ENCODE measurements at regions not wholly inside any gene's neighbourhood (a gene's known extent, or its start where the extent isn't known, plus 50 kb on each side); places are given as distances from the start of the nearest gene placed in this dataset.

DNA sequence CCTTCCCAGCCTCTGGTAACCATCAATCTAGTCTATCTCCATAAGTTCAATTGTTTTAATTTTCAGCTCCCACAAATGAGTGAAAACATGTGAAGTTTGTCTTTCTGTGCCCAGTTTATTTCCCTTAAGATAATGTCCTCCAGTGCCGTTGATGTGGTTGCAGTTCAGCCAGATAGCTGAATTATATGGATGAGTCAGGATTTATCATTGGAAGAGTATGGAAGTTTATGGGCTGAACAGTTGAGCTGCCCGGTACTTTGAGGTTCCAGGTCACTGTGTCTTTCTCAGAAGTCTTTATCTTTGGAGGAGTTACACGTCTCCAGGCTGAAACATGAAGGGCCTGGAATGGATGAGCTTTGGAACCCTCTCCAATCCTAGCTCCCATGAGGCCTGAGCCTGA lies 120.1 kb downstream of the ASCL4 start:
- DNase-seq: no peak

DNA sequence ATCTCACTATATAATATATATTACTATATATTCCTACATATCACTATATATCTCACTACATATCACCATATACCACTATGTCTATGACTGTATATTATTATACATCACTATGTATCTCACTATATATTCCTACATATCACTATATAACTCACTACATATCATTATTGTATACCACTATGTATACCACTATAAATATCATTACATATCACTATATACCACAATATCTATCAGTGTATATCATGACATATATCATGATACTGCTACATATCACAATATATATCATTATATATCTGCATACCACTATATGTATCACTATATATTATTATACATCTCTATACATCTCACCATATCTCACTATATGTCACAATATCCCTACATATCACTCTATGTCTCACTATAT lies 121.5 kb downstream of the ASCL4 start:
- DNase-seq: no peak

DNA sequence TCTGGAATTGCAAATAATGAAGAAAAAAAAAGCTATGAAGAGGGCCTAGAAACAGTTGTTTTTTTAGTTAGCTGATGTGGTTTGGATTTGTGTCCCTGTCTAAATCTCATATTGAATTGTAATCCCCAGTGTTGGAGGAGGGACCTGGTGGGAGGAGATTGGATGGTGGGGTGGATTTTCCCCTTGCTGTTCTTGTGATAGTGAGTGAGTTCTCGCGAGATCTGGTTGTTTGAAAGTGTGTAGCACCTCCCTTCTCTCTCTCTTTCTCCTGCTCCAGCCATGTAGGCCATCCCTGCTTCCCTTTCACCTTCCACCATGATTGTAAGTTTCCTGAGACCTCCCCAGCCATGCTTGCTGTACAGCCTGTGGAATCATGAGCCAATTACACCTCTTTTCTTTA lies 126.1 kb downstream of the ASCL4 start:
- DNase-seq: no peak

DNA sequence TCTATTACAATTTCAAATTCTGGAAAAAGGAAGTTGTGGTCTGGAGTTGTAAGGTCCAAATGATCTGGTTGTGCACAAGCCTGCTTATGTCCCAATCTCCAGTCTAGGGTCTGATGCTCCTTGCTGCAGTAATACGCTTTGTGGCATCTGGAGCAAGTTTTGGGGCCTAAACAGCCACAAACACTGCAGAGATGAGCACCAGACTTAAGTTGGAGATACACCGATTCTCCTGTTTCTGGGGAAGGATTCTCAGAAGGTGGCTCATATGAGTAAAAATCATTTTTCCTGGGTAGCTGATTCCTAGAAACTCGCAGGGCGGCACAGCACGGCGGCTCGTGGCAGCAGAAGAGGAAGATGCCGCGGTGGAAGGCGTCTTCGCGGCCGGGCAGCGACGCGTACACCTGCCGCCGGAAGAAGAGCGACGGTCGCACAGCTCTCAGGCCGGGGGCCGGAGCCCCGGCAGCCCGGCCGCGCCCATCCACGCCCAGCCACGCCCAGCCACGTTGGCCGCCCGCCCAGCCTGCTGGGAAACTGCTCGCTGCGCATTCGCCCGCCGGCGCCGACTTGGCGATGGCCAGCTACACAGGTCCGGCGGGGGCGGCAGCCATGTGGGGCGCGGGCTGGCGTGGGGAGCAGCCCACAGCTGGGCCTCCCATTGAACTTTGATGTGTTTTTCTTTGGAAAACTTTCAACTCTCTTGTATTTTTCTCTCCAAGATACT lies 129.0 kb downstream of the ASCL4 start:
- peak; percentile 75 to 82 for DNase-seq

DNA sequence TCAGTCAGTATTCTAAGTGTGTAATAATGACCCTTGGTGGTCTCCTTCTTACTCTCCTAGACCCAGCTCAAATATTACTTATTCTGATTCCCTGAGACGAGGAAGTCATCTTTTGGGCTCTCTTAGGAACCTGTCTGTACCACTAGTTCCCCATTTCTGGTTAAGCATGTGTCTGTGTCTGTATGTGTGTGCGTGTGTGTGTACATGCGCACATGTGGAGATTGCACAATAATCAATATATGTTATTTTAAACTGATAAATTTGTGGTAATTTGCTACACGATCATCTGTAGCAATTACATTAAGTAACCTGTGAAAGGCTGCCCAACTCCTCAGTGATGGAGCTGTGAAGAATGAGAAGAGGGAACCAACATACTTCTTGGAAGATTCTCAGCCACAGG lies 132.2 kb downstream of the ASCL4 start:
- no peak for DNase-seq

DNA sequence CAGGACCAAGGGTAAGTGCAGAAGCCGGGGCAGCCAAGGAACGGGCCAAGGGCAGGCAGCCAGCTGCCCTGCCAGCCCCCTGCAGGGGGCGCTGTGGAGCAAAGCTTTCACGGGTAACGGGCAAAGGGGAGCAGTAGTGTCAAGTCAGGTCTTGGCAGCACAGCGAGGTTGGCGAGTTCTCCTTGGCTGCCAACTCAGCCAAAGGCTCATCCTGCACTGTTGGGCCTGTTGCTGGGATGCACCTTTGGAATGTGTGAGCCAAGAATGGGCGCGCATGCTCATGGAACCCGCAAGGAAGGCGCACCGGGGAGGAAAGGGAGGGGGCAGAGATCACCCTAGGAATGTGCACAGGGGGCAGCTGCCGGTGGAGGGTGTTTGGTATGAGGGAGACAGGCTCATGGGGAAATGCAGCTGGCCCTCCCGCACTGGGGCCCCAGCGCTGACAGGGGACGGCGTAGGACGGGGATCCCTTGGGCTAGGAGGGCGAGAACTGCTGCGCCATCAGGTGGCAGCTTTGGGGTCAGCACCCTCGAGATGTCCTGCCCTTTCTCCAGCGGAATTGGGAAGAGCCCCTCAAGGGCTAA lies 138.0 kb downstream of the ASCL4 start:
- DNase-seq: peak; percentile 32 to 59

DNA sequence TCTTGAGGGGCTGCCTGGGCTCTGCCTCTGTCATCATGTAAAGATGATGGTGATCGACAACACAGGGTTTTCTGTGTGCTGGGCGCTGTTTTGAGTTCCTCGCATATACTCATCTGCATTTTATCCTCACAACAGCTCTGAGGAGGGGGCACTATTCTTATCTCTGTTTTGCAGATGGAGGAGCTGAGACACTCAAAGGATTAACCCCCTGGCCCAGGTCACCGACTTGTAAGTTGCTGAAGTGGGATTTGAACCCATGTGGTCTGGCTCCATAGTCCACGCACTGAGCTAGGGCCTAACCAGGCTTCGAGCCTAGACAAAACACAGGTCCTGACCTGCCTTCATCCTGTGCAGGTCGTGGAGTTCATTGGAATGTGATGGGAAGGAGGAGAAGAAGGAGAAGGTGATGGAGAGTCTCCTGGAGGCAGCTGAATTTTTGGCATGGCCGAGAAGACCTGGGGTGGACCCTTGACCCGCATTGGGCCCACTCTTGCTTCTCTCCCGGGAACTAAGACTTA lies 140.0 kb downstream of the ASCL4 start:
- no peak for DNase-seq

DNA sequence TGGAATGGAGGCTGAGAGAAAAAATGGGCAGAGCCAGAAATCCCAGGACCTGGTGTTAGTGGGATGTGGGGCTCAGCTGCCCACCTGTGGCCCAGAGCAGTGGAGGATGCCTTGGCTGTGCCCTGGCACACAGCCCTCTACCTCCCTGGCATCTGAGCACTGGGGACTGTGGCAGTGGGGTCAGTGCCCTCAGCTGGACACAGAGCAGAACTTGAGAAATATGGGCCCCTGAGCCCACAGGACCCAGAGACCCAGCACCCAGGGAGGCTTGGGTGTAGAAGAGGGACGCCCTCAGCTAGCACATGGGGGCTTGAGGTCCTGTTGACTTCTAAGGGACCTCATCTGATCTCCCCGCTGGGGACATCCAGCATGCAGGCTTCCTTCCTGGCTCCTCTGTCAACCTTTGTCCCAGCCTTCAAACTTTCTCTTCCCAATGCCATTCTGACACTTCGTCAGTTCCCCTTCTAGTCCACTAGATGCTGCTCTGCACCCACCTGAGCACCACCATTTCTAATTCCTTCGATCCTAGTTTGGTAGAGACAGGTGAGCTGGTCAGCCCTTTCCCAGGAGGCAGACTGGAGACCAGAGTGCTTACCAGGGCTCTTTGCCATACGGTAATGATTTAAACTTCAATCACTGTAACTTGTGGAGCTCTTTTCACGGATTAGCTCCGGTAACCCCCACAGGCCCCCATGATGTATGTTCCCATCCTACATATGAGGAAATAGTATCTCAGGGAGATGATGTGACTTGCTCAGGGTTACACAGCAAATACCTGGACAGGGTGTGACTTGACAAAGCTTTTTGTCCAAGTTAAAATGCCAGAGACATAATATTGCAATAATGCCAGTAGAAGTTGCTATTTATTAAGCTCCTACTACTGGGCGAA lies 143.7 kb downstream of the ASCL4 start:
- peak; percentile 26 to 58 for DNase-seq

DNA sequence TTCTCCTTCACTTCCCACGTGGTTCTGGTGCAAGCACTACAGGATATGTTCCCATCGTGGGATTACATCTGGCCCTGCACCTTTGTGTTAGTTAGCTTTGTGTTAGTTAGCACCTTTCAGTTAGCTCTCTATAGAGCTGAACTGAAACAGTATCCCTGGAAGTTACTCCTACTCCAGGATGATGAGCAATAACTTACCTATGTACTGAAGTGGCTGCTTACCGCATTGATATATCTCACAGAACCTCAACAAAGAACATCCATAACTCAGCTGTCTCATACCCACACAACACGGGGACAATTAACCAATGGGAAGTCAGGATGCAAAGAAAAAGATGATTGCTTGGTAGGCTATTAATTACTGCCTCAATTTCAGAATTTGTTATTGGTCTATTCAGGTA lies 146.6 kb downstream of the ASCL4 start:
- DNase-seq: no peak

DNA sequence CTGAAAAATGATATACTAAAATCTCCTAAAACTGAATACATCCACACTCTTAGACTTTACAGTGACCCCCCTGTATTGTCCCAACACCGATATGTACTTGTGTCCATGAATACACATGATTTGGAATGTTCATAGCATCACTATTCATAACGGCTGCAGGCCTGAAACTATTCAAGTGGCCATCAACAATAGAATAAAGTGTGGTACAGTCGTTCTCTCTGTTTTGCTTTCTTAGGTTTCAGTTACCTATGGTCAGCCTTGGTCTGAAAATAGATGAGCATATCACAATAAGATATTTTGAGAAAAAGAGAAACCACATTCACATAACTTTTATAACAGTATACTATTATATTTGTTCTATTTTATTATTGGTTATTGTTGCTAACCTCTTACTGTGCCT lies 150.6 kb downstream of the ASCL4 start:
- no peak for DNase-seq

DNA sequence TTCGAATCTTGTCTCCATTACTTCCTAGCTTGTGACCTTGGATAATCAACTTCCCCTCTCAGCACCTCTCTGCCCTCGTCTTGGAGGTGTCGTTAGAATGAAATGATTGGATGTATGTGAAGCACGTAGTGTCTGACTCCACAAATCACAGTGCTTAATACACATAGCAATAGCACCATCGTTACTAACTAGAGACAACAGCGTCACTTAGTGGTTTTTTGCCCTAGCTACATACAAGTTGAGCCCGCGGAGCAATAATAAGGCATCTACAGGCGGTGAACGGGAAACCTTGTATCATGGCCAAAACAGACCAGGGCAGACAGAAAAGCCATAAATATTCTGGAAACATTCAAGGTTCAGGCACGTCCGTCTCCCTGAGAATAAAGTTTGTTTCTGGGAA lies 154.9 kb downstream of the ASCL4 start:
- DNase-seq: peak; percentile 69 to 76

DNA sequence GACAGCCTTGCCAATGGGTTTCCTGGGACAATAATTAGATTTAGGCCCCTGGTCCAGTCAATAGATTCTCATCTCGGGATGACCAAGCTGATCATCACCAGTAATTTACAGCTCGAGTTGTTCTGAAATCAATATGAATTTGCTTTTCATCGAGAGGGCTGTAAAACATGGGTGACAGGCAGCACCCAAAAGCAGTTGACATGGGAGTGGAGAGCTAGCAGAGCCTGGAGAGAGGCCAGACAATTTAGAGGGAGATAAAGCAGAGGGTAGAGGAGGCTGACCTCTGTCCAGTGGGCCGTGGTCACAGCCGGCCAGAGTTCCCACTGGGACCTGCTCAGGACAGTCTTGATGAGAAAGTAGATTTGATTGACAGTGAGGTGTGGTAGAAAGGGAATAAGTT lies 157.3 kb downstream of the ASCL4 start:
- DNase-seq: no peak

DNA sequence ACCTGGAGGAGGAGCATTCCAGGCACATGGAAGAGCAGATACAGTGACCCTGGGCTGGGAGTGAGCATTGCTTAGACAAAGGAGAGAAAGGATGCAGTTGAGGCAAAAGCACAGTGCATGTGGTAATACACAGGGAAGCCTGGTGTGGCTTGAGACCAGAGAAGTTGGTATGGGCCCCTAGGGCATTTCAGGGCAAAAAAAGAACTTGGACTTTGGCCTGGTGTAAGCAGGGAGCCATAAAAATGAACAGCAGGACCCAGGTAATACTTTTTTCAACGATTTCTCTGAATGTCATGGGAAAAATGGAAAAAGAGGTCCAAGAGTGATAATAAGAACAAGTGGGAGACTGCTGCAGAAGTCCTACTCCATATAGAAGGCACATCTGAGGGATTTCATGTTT lies 163.9 kb downstream of the ASCL4 start:
- no peak for DNase-seq

DNA sequence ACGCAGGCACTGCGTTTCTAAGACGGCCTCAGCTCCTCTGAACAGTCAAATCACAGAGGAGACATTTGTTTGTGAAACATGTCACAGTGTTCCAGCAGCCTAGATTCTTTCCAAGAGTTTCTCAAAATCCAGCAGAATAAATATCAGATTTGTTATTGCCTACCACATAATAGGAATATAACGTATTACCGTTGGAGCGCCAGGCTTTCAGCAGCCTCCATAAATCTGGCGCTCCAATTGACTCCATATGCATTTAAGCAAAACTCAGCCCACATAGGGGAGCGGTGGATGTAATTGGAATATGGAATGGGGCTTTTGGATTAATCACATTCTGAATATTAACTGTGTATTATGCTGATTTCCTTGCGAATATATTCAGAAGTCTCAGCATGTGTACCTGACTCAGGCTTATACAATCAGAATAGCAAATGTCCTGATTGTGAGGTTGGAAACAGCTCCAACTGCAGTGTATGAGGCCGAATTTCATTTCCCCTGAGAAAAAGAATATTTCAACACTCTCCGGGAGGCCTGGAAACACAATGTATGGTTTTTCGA lies 174.0 kb downstream of the ASCL4 start:
- DNase-seq: no peak

DNA sequence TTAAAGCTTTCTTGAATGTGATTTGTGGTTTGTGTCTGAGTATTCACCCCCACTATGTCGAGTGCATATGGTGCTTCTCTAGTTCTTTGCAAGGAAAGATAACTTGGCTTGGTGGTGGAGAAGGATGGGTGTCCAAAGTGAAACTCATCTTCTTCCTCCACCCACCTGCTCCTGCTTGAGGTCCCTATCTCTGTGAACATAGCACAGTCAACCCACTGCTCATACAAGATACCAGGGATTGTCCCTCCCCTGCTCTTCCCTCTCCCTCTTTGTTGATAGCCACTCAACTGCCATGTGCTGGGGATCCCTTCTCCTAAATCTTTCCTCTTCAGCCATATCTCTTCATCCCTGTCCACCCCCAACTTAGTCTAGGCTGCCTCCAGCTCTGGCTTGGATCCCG lies 176.5 kb downstream of the ASCL4 start:
- DNase-seq: no peak

DNA sequence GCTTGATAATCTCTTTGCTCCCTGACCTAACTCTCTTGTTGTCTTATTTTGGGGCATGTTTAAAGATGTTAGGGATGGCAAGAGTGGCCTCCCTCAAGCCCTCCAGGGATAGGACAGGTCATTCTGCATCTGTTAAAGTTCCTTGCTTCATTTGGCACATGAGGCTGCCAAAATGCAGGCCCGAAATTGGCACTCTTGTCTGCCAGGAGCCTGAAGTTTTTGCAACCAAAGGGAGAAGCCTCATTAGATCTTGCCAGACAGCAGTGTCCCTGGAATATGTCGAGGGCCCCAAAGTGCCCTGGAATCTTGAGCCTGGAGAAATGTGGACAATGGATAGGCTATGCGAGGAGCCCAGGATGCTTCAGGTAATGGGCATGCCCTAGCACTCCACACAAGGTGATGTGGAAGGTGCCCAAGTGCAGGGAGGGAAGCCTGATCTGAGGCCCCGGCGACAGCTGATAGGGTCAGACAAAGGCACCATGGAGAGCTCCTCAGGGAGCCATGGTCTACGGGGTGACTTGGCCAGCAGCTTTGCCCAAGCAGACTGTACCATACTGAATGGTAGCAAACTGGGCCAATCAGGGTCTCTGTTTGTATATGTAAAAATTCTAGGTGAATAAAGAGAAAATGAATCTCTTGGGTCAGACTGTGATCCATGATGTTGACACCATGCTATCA lies 173.0 kb upstream of the WSCD2 start:
- DNase-seq: no peak

DNA sequence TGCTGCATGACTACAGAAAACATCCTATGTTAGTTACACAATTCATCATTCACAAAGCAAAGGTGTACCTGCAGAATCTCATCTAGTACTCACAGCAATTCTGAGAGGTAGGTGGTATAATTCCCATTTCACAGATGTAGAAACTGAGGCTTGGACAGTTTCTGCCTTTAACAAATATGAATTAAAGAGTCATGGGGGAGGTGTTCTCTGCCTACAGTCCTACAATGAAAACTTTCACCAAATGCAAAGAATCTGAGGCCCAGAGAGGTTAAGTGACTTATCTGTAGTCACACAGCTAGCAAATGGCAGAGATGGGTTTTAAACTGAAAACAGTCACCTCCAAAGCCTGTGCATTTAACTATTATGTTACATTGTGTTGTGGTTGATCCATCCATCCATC lies 171.6 kb upstream of the WSCD2 start:
- no peak for DNase-seq

DNA sequence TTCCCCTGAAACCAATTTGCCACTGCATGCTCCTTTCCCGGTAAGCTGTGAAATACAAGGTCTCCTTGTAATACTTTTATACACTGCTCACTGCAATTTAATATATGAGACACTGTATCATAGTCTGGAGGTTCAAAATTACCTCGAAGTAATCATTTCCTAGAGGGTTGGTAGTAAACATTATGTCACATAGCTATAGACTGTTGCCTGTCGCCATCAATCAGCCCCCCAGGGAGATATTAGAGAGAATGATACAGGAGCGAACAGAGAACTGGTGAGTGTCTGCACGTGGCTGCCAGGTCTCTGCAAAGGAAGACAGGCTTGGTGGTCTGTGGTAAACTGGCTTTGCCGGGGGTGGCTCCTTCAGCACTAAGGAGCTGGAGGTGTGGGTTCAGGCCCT lies 165.5 kb upstream of the WSCD2 start:
- DNase-seq: no peak

DNA sequence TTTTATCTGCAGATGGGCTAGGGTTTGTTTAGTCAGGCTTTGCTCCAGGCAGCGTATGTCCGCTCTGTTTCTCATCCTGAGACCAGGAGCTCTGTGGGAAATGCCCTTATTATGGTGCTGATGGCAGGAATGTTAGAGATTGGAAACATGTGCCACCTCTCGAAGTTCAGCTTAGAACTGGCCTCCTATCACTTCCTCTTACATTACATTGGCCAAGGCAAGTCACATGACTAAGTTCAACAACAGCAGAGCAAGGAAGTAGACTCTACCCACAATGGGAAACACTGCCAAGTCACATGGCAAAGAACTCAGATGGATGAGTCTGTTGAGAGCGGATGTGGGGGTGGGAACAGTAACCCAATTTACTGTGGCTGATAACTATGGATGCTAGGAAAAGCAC lies 161.9 kb upstream of the WSCD2 start:
- no peak for DNase-seq

DNA sequence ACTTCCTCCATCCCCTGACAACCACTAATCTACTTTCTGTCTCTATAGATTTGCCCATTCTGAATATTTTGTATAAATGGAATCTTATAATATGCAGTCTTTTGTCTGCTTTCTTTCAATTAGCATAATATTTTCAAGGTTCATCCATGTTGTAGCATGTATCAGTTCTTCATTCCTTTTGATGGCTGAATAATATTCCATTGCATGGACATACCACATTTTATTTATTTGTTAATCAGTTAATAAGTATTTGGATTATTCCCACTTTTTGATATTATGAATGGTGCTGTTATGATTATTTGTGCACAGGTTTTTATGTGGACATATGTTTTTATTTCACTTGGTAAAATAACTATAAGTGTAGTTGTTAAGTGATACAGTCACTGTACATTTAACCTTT lies 155.1 kb upstream of the WSCD2 start:
- DNase-seq: no peak

DNA sequence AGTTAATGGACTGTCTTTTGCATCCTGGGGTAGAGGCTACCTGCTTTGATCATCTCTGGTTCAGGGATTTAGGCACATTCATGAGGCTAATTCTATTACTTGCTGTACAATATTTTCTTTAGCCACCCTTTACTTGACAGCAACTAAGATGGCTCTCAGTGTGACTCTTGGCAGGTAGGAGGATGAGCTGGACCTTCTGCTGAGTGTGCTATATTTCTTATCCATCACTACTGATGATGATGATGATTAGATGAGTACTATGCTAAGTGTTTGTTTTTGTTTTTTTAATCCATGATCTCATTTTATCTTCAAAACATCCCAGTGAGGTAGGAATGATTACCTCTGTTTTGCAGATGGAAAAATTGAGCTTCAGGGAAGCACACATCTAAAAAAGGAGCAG lies 152.8 kb upstream of the WSCD2 start:
- no peak for DNase-seq

DNA sequence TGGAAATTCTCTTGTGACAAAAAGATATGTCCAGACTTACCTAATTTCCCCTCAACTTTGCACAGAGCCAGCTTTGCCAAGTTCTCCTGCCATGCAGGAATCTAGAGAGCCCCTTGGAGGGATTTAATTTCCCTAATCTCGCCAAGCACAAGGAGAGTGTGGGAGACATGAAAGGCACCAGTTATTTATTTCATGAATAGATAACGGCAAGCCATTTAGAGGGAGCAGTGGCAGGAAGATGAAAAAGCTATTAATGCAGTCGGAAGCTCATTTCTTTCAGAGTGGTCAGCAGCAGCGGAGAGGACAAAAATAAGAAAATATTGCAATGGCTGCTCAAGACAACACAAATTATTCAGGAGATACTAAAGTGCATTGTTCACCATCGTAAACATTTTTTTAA lies 150.9 kb upstream of the WSCD2 start:
- DNase-seq: peak in 1 of 2 experiments; percentile 30

DNA sequence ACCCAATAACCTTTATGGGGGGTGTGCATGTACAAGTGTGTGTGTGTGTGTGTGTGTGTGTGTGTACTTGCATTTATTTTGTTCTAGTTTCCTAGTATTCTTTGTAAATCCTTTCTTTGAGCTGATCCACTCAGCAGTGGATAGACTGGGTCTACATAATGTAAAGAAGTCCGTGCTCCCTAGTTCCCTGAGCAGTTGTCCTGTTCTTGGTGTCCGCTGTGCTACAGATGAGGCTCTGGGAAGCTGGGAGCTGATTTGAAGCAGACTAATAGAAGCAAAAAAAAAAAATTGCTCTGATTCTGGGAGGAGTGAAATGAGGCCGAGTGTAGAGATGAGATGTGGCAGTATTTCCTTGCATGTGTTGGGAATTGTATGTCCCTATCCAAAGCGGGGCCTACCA lies 150.4 kb upstream of the WSCD2 start:
- no peak for DNase-seq
